HEK293 (cell line): ENCODE measurements at regions not wholly inside any gene's neighbourhood (a gene's known extent, or its start where the extent isn't known, plus 50 kb on each side); places are given as distances from the start of the nearest gene placed in this dataset.

ENCODE experiments used
- CTCF ChIA-PET: fragments of 350-600 bp; formaldehyde crosslinking; extraction: SDS; loops from one replicate; lab custom pipeline; 2021; ENCODE audit warnings: antibody characterized with exemption; lab: Yijun Ruan, JAX
- POLR2A ChIA-PET: fragments of 300-600 bp; formaldehyde crosslinking; extraction: SDS; loops from one replicate; lab custom pipeline; 2020; ENCODE audit warnings: antibody characterized with exemption, inconsistent platforms; lab: Yijun Ruan, JAX
- H3K27ac ChIP-seq: fragments of 200-500 bp; sonication (Bioruptor generic); 2 replicates; pipeline ENCODE4 v1.5.1; 2014; ENCODE audit warnings: low read depth, low read length, control low read depth, inconsistent platforms; ENCODE audit errors: extremely low read depth
- H3K36me3 ChIP-seq, 2 experiments: fragments of 200-500 bp in 1 of 2; sonication (Bioruptor generic) in 1 of 2; 1 replicate in 1 of 2; 2 replicates in 1 of 2; pipeline ENCODE4 v1.5.1; 2014 to 2017; ENCODE audit warnings: inconsistent platforms in 2 of 2, low read length in 2 of 2; ENCODE audit not compliant: control insufficient read depth in 2 of 2, insufficient read depth in 1 of 2
- H3K4me1 ChIP-seq: fragments of 200-500 bp; sonication (Bioruptor generic); 2 replicates; pipeline ENCODE4 v1.5.1; 2014; ENCODE audit warnings: mild to moderate bottlenecking, low read length, inconsistent platforms; ENCODE audit not compliant: control insufficient read depth, insufficient read depth
- H3K4me3 ChIP-seq: 2 replicates; pipeline ENCODE4 v1.5.1; 2011; ENCODE audit warnings: low read depth, mild to moderate bottlenecking, control low read depth, low read length, moderate library complexity
- H3K9me3 ChIP-seq: fragments of 200-500 bp; sonication (Bioruptor generic); 2 replicates; pipeline ENCODE4 v1.5.1; 2014; ENCODE audit warnings: low read depth, low read length, inconsistent platforms; ENCODE audit not compliant: control insufficient read depth, insufficient read depth
- GLI2 ChIP-seq: fragments of 450-650 bp; formaldehyde crosslinking; IDR thresholded peaks from 2 replicates; pipeline ENCODE4; 2017; ENCODE audit warnings: missing biosample characterization, missing genetic modification characterization, low read depth, borderline replicate concordance
- IKZF3 ChIP-seq: fragments of 450-650 bp; IDR thresholded peaks from 2 replicates; pipeline ENCODE4 v1.5.0; 2018; ENCODE audit warnings: missing biosample characterization, mild to moderate bottlenecking, missing genetic modification characterization, moderate library complexity
- KLF8 ChIP-seq: fragments of 450-650 bp; formaldehyde crosslinking; IDR thresholded peaks from 2 replicates; pipeline ENCODE4 v1.5.1; 2016; ENCODE audit warnings: missing biosample characterization, missing genetic modification characterization
- KLF9 ChIP-seq: fragments of 450-650 bp; formaldehyde crosslinking; IDR thresholded peaks from 2 replicates; pipeline ENCODE4 v1.5.1; 2016; ENCODE audit warnings: missing biosample characterization, missing genetic modification characterization, low read depth
- PRDM1 ChIP-seq: fragments of 450-650 bp; formaldehyde crosslinking; IDR thresholded peaks from 2 replicates; pipeline ENCODE4; 2016; ENCODE audit warnings: missing biosample characterization, missing genetic modification characterization
- PRDM2 ChIP-seq: fragments of 450-650 bp; formaldehyde crosslinking; IDR thresholded peaks from 2 replicates; pipeline ENCODE4 v1.5.1; 2016; ENCODE audit warnings: missing biosample characterization, missing genetic modification characterization, borderline replicate concordance
- PRDM4 ChIP-seq: fragments of 450-650 bp; formaldehyde crosslinking; IDR thresholded peaks from 2 replicates; pipeline ENCODE4 v1.5.1; 2017; ENCODE audit warnings: missing biosample characterization, missing genetic modification characterization
- YY2 ChIP-seq: fragments of 450-650 bp; formaldehyde crosslinking; IDR thresholded peaks from 2 replicates; pipeline ENCODE4 v1.5.1; 2016; ENCODE audit warnings: missing biosample characterization, missing genetic modification characterization
- ZBTB1 ChIP-seq: fragments of 450-650 bp; formaldehyde crosslinking; IDR thresholded peaks from 2 replicates; pipeline ENCODE4 v1.5.1; 2016; ENCODE audit warnings: missing biosample characterization, missing genetic modification characterization
- ZBTB17 ChIP-seq: fragments of 450-650 bp; formaldehyde crosslinking; IDR thresholded peaks from 2 replicates; pipeline ENCODE4 v1.5.1; 2016; ENCODE audit warnings: missing biosample characterization, missing genetic modification characterization
- ZNF184 ChIP-seq: fragments of 450-650 bp; IDR thresholded peaks from 2 replicates; pipeline ENCODE4 v1.5.1; 2018; ENCODE audit warnings: missing biosample characterization, mild to moderate bottlenecking, missing genetic modification characterization
- ZNF354C ChIP-seq: fragments of 450-650 bp; formaldehyde crosslinking; IDR thresholded peaks from 2 replicates; pipeline ENCODE4 v1.5.1; 2016; ENCODE audit warnings: missing biosample characterization, missing genetic modification characterization, low read depth, borderline replicate concordance
- ZNF404 ChIP-seq: fragments of 450-650 bp; formaldehyde crosslinking; IDR thresholded peaks from 2 replicates; pipeline ENCODE4 v1.5.1; 2017; ENCODE audit warnings: missing biosample characterization, missing genetic modification characterization
- ZNF518A ChIP-seq: fragments of 450-650 bp; formaldehyde crosslinking; conservative IDR thresholded peaks from 2 replicates; pipeline ENCODE4 v1.5.1; 2016; ENCODE audit warnings: low read depth, missing biosample characterization, missing genetic modification characterization
- ZNF791 ChIP-seq: fragments of 450-650 bp; formaldehyde crosslinking; IDR thresholded peaks from 2 replicates; pipeline ENCODE4 v1.5.1; 2016; ENCODE audit warnings: missing biosample characterization, missing genetic modification characterization
- ZXDB ChIP-seq: fragments of 450-650 bp; formaldehyde crosslinking; IDR thresholded peaks from 2 replicates; pipeline ENCODE4 v1.5.1; 2016; ENCODE audit warnings: missing biosample characterization, missing genetic modification characterization
- TF ChIP-seq, protein P1 (sequence below): fragments of 450-650 bp; formaldehyde crosslinking; IDR thresholded peaks from 2 replicates; pipeline ENCODE4 v1.5.1; 2016; ENCODE audit warnings: missing biosample characterization, missing genetic modification characterization
- TF ChIP-seq, protein P2 (sequence below): fragments of 450-650 bp; formaldehyde crosslinking; IDR thresholded peaks from 2 replicates; pipeline ENCODE4 v1.5.1; 2016; ENCODE audit warnings: missing biosample characterization, missing genetic modification characterization, borderline replicate concordance

DNA sequence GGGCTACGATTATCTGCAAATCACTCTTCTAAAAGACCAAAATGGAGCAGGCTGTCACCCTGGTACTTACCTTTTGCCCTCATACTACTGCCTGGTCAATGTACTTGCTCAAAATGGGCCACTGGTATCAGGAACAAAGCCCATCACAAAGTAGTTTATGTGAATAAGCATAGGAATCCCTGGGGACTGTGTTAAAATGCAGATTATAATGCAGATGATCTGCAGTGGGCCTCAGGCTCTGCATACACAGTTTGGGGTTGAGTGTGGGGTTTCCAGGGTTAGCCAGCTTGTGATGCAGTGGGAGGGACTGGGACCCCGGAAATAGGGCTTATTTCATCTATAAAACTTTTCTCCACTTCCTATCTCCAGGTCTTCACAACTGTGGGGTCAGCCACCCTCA lies 173.1 kb downstream of the HSD17B3 start (continued):
- TF ChIP-seq ZXDB (tag by site-specific recombination) = no peak
- TF ChIP-seq YY2 (tag by site-specific recombination) = no peak
- TF ChIP-seq, protein P1, sequence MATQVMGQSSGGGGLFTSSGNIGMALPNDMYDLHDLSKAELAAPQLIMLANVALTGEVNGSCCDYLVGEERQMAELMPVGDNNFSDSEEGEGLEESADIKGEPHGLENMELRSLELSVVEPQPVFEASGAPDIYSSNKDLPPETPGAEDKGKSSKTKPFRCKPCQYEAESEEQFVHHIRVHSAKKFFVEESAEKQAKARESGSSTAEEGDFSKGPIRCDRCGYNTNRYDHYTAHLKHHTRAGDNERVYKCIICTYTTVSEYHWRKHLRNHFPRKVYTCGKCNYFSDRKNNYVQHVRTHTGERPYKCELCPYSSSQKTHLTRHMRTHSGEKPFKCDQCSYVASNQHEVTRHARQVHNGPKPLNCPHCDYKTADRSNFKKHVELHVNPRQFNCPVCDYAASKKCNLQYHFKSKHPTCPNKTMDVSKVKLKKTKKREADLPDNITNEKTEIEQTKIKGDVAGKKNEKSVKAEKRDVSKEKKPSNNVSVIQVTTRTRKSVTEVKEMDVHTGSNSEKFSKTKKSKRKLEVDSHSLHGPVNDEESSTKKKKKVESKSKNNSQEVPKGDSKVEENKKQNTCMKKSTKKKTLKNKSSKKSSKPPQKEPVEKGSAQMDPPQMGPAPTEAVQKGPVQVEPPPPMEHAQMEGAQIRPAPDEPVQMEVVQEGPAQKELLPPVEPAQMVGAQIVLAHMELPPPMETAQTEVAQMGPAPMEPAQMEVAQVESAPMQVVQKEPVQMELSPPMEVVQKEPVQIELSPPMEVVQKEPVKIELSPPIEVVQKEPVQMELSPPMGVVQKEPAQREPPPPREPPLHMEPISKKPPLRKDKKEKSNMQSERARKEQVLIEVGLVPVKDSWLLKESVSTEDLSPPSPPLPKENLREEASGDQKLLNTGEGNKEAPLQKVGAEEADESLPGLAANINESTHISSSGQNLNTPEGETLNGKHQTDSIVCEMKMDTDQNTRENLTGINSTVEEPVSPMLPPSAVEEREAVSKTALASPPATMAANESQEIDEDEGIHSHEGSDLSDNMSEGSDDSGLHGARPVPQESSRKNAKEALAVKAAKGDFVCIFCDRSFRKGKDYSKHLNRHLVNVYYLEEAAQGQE (tag by site-specific recombination) = no peak
- no peak for TF ChIP-seq ZNF791 (tag by site-specific recombination)
- TF ChIP-seq, protein P2, sequence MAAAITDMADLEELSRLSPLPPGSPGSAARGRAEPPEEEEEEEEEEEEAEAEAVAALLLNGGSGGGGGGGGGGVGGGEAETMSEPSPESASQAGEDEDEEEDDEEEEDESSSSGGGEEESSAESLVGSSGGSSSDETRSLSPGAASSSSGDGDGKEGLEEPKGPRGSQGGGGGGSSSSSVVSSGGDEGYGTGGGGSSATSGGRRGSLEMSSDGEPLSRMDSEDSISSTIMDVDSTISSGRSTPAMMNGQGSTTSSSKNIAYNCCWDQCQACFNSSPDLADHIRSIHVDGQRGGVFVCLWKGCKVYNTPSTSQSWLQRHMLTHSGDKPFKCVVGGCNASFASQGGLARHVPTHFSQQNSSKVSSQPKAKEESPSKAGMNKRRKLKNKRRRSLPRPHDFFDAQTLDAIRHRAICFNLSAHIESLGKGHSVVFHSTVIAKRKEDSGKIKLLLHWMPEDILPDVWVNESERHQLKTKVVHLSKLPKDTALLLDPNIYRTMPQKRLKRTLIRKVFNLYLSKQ (tag by site-specific recombination) = no peak
- no peak for TF ChIP-seq ZBTB1 (tag by site-specific recombination)
- TF ChIP-seq ZNF184 (tag by site-specific recombination) = no peak
- TF ChIP-seq KLF9 = no peak

- H3K27ac ChIP-seq = no peak overlapping the region
- no peaks in the 10 kb centered on the region for H3K9me3 ChIP-seq
- no peaks in the 10 kb centered on the region for H3K36me3 ChIP-seq
- ChIA-PET CTCF (no interaction called here), POLR2A (no interaction called here)
- H3K4me1 ChIP-seq = peaks cover 6% of the 10 kb centered on the region; the same call in 1 of the 2 replicates
- no peak overlapping the region for H3K4me3 ChIP-seq
- TF ChIP-seq PRDM2 (tag by site-specific recombination) (no peak), GLI2 (tag by site-specific recombination) (no peak), ZBTB17 (no peak), ZNF404 (tag by site-specific recombination) (no peak), IKZF3 (tag by site-specific recombination) (no peak), ZNF354C (tag by site-specific recombination) (no peak), PRDM4 (no peak), ZNF518A (no peak), KLF8 (no peak), PRDM1 (tag by site-specific recombination) (no peak)
Observed at GRCh38 chr9:96126321-96126881, 175.6 kb downstream of the HSD17B3 start.
